PC-9 (cell line): ENCODE measurements at regions not wholly inside any gene's neighbourhood (a gene's known extent, or its start where the extent isn't known, plus 50 kb on each side); places are given as distances from the start of the nearest gene placed in this dataset.

ENCODE experiments used
- CTCF ChIP-seq: fragments of 200-600 bp; sonication (generic); conservative IDR thresholded peaks from 2 replicates; pipeline ENCODE4 v1.6.1; 2017; ENCODE audit warnings: mixed run types, antibody characterized with exemption, mild to moderate bottlenecking, moderate library complexity
- EZH2 ChIP-seq: fragments of 200-600 bp; sonication (generic); IDR thresholded peaks from 2 replicates; pipeline ENCODE4 v1.8.0; 2017; ENCODE audit warnings: antibody characterized with exemption, low read depth

GRCh38 chr1:226810681-226811080 lies 59.7 kb upstream of the PSEN2 start:
- TF ChIP-seq CTCF, result no peak
- TF ChIP-seq EZH2, result no peak
